ENCODE measurements at regions not wholly inside any gene's neighbourhood (a gene's known extent, or its start where the extent isn't known, plus 50 kb on each side); places are given as distances from the start of the nearest gene placed in this dataset.

- POLR2A ChIA-PET = no interaction called here
- peaks cover 0 to 7% (median 0%) of the 10 kb centered on the region in 5 donors for H3K27me3 Mint-ChIP-seq
- no peak for ATAC-seq
- no peak overlapping the region for H3K27ac Mint-ChIP-seq
- peaks cover 0 to 9% (median 0%) of the 10 kb centered on the region in 9 donors for H3K9me3 Mint-ChIP-seq
- no peaks in the 10 kb centered on the region for H3K36me3 Mint-ChIP-seq
- H3K4me3 Mint-ChIP-seq = no peak overlapping the region
- H3K4me1 Mint-ChIP-seq = no peaks in the 10 kb centered on the region
- DNase-seq = no peak
Observed at GRCh38 chr5:2996248-2996647, 244.8 kb upstream of the IRX2 start.

- no peak overlapping the region for H3K27ac Mint-ChIP-seq
- no peaks in the 10 kb centered on the region for H3K36me3 Mint-ChIP-seq
- ATAC-seq (no peak), DNase-seq (no peak)
- POLR2A ChIA-PET = no interaction called here
- no peaks in the 10 kb centered on the region for H3K4me1 Mint-ChIP-seq
- no peak overlapping the region for H3K4me3 Mint-ChIP-seq
- peaks cover 0 to 9% (median 0%) of the 10 kb centered on the region in 9 donors for H3K9me3 Mint-ChIP-seq
- peaks cover 0 to 7% (median 0%) of the 10 kb centered on the region in 5 donors for H3K27me3 Mint-ChIP-seq
Observed at GRCh38 chr5:2995667-2996066, 244.2 kb upstream of the IRX2 start.

GRCh38 chr5:2995035-2995434 is 243.6 kb upstream of the IRX2 start:
- POLR2A ChIA-PET = no interaction called here
- DNase-seq (no peak), ATAC-seq (no peak)
- H3K4me3 Mint-ChIP-seq = no peak overlapping the region
- peaks cover 0 to 9% (median 0%) of the 10 kb centered on the region in 5 donors for H3K27me3 Mint-ChIP-seq
- H3K36me3 Mint-ChIP-seq = no peaks in the 10 kb centered on the region
- no peaks in the 10 kb centered on the region for H3K4me1 Mint-ChIP-seq
- no peak overlapping the region for H3K27ac Mint-ChIP-seq
- H3K9me3 Mint-ChIP-seq = peaks cover 0 to 9% (median 3%) of the 10 kb centered on the region in 9 donors

DNA sequence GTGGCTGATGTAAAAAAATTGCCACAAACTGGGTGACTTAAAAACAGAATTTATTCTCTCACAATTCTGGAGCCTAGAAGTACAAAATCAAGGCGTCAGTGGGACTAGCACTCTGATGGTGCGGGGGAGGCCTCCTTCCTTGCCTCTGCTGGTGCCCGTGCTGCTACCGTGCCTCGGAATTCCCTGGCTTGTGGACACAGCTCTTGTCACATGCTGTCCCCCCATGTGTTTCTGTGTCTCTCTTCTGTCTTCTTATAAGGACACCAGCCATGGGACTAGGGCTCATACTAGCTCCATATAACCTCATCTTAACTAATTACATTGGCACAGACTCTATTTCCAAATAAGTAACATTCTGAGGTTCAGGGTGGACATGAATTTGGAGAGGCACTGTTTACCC is 242.3 kb upstream of the IRX2 start:
- H3K27ac Mint-ChIP-seq = no peak overlapping the region
- DNase-seq (no peak), ATAC-seq (no peak)
- H3K27me3 Mint-ChIP-seq = peaks cover 0 to 11% (median 0%) of the 10 kb centered on the region in 5 donors
- H3K4me1 Mint-ChIP-seq = no peaks in the 10 kb centered on the region
- POLR2A ChIA-PET = no interaction called here
- peaks cover 0 to 9% (median 0%) of the 10 kb centered on the region in 9 donors for H3K9me3 Mint-ChIP-seq
- H3K36me3 Mint-ChIP-seq = no peaks in the 10 kb centered on the region
- no peak overlapping the region for H3K4me3 Mint-ChIP-seq

- POLR2A ChIA-PET = no interaction called here
- no peak for ATAC-seq
- Mint-ChIP-seq H3K4me1 (no peaks in the 10 kb centered on the region), H3K4me3 (no peak overlapping the region), H3K27ac (no peak overlapping the region), H3K27me3 (peaks cover 0 to 6% (median 0%) of the 10 kb centered on the region in 5 donors), H3K9me3 (peaks cover 0 to 9% (median 0%) of the 10 kb centered on the region in 9 donors), H3K36me3 (no peaks in the 10 kb centered on the region)
- no peak for DNase-seq
Observed at GRCh38 chr5:2993301-2993700, 241.8 kb upstream of the IRX2 start.

GRCh38 chr5:2992806-2993205 is 241.3 kb upstream of the IRX2 start:
- no peaks in the 10 kb centered on the region for H3K4me1 Mint-ChIP-seq
- no peak overlapping the region for H3K27ac Mint-ChIP-seq
- no peaks in the 10 kb centered on the region for H3K36me3 Mint-ChIP-seq
- peaks cover 0 to 9% (median 0%) of the 10 kb centered on the region in 9 donors for H3K9me3 Mint-ChIP-seq
- DNase-seq = no peak
- peaks cover 0 to 5% (median 0%) of the 10 kb centered on the region in 5 donors for H3K27me3 Mint-ChIP-seq
- H3K4me3 Mint-ChIP-seq = no peak overlapping the region
- POLR2A ChIA-PET = no interaction called here
- no peak for ATAC-seq

DNA sequence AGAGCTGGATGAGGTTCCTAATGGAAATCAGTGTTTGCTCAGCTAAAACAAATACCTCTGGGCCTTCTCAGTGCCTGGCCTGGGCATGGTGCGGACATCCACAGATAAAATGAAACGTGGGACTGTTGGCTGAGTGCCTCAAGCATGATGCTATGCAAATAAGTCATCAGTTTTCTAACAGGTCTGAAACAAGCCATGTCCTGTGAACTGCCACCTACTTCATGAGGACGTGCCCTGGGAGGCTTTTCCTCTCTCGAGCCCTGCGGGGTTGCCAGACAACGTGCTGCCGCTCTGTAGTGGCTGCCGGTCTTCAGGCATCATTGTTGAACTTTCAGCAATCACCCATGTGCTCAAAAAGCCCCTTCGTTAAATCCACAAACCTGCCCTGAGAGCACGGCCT is 240.4 kb upstream of the IRX2 start:
- no peak for ATAC-seq
- no peak overlapping the region for H3K4me3 Mint-ChIP-seq
- POLR2A ChIA-PET = no interaction called here
- no peak overlapping the region for H3K27ac Mint-ChIP-seq
- H3K9me3 Mint-ChIP-seq = peaks cover 0 to 13% (median 0%) of the 10 kb centered on the region in 9 donors
- DNase-seq = no peak
- H3K36me3 Mint-ChIP-seq = no peaks in the 10 kb centered on the region
- peaks cover 0 to 5% (median 0%) of the 10 kb centered on the region in 5 donors for H3K27me3 Mint-ChIP-seq
- no peaks in the 10 kb centered on the region for H3K4me1 Mint-ChIP-seq

- Mint-ChIP-seq H3K27me3 (peaks cover 0 to 5% (median 0%) of the 10 kb centered on the region in 5 donors), H3K36me3 (no peaks in the 10 kb centered on the region), H3K27ac (no peak overlapping the region), H3K9me3 (peaks cover 0 to 19% (median 0%) of the 10 kb centered on the region in 9 donors), H3K4me3 (no peak overlapping the region), H3K4me1 (no peaks in the 10 kb centered on the region)
- no peak for DNase-seq
- POLR2A ChIA-PET = no interaction called here
- ATAC-seq = no peak
Observed at GRCh38 chr5:2989517-2989916, 238.0 kb upstream of the IRX2 start.

- peaks cover 0 to 18% (median 0%) of the 10 kb centered on the region in 9 donors for H3K9me3 Mint-ChIP-seq
- ATAC-seq (no peak), DNase-seq (no peak)
- H3K4me1 Mint-ChIP-seq = no peaks in the 10 kb centered on the region
- POLR2A ChIA-PET = no interaction called here
- H3K36me3 Mint-ChIP-seq = no peaks in the 10 kb centered on the region
- peaks cover 0 to 8% (median 0%) of the 10 kb centered on the region in 5 donors for H3K27me3 Mint-ChIP-seq
- no peak overlapping the region for H3K27ac Mint-ChIP-seq
- H3K4me3 Mint-ChIP-seq = no peak overlapping the region
Observed at GRCh38 chr5:2986301-2986700, 234.8 kb upstream of the IRX2 start.

DNA sequence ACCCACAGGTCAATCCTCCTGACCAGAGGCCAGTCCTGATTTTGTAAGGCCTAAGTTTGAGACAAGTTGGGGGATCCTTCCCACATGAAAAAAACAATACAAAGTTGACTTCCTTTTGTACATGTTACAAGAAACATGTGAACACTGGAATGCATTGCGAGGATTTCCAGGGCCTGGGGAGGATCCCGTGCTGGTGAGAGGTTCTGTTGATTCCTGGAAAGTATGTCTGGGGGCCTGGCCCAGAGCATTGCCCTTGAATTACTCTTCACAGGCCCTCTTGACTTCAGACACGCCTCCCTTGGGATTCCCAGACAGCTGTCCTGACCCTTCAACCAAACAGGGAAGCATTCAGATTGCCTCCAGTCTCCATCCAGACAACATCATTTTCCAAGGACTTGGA is 234.2 kb upstream of the IRX2 start:
- ATAC-seq (no peak), DNase-seq (no peak)
- Mint-ChIP-seq H3K9me3 (peaks cover 0 to 18% (median 0%) of the 10 kb centered on the region in 9 donors), H3K36me3 (no peaks in the 10 kb centered on the region), H3K4me3 (no peak overlapping the region), H3K27ac (no peak overlapping the region), H3K27me3 (peaks cover 0 to 8% (median 0%) of the 10 kb centered on the region in 5 donors), H3K4me1 (no peaks in the 10 kb centered on the region)
- POLR2A ChIA-PET = no interaction called here

DNA sequence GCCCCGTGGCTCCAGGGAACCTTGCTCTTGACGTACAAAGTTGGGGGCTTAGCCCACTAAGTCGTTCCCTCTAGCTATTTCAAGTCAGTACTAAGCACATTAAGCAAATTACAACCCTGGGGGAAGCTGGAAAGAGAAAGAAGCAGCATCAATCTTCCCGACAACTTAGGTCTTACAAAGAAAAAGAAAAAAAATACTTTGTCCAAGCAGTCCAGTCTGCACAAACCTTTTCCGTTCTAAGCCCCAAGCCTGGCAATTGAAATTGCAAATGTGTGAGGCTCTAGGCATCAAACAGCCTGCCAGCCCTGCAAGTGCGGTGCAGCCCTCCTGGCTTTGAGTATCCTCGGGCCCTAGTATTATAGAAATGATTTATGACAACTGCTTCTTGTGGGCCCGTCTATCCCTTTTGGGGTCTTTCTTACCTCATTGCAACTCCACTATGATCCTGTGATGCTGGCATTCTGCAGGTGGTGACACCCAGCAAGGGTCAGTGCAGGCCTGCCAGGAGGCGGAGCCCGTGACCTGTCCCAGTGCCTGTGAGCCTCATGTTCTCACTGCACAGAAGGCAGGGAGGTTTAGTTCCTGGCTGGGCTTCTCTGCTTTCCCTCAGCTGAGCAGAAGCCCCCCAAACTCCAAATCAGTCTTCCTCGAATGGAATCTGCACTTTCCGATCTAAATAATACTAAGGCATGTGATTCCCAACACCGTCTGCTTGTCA is 232.3 kb upstream of the IRX2 start:
- H3K4me1 Mint-ChIP-seq = no peaks in the 10 kb centered on the region
- peaks cover 0 to 3% (median 0%) of the 10 kb centered on the region in 5 donors for H3K27me3 Mint-ChIP-seq
- no peak for ATAC-seq
- POLR2A ChIA-PET = no interaction called here
- H3K9me3 Mint-ChIP-seq = peaks cover 0 to 18% (median under 1%) of the 10 kb centered on the region in 9 donors
- H3K36me3 Mint-ChIP-seq = no peaks in the 10 kb centered on the region
- H3K27ac Mint-ChIP-seq = no peak overlapping the region
- no peak for DNase-seq
- no peak overlapping the region for H3K4me3 Mint-ChIP-seq

GRCh38 chr5:2981652-2982051 is 230.2 kb upstream of the IRX2 start:
- POLR2A ChIA-PET = no interaction called here
- no peaks in the 10 kb centered on the region for H3K4me1 Mint-ChIP-seq
- peaks cover 0 to under 1% (median 0%) of the 10 kb centered on the region in 3 donors for H3K36me3 Mint-ChIP-seq
- no peak overlapping the region for H3K4me3 Mint-ChIP-seq
- H3K27ac Mint-ChIP-seq = no peak overlapping the region
- H3K9me3 Mint-ChIP-seq = peaks cover 0 to 25% (median 4%) of the 10 kb centered on the region in 9 donors
- DNase-seq (no peak), ATAC-seq (no peak)
- peaks cover 0 to 3% (median 0%) of the 10 kb centered on the region in 5 donors for H3K27me3 Mint-ChIP-seq

DNA sequence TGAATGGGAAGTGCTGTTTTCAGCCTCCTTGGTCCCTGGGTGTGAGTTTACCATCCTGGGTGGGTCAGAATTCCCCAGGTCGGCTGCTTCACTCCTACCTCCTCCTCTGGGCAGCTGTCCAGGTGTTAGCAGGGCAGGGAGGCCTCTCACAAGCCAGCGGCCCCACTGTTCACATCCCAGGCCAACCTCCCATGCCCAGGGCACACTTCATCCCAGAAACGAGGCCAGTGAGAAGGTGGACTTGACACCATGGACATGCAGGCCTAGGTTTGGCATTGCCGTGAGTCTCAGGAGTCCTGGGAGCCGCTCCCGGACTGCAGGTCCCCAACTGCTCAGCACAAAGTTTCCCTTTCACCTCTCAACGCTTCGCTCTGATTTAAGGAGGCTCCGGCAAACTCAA is 229.6 kb upstream of the IRX2 start:
- ATAC-seq (no peak), DNase-seq (no peak)
- Mint-ChIP-seq H3K4me3 (no peak overlapping the region), H3K27ac (no peak overlapping the region), H3K36me3 (peaks cover 0 to 6% (median 0%) of the 10 kb centered on the region in 3 donors), H3K4me1 (no peaks in the 10 kb centered on the region), H3K27me3 (peaks cover 0 to 3% (median 0%) of the 10 kb centered on the region in 5 donors), H3K9me3 (peaks cover 0 to 28% (median 8%) of the 10 kb centered on the region in 9 donors)
- POLR2A ChIA-PET = no interaction called here

DNA sequence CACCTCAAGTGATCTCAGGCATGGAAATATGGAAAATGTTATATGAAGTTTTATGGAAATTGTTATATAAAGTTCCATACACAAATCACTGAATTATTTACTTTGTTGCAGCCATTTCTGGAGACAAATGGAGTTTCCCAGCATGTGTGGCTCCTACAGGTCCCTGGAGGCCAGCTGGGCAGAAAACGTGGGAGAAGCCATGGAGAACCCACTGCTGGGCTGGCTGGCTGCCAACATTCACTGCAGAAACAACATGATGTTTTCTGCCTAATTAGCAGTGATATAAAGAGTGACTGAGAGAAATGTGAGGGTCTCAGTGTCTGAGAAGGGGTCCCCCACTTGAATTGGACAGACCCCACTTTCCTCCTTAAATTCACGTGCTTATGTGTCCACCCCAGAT is 208.8 kb upstream of the IRX2 start:
- Mint-ChIP-seq H3K4me3 (no peak overlapping the region), H3K27me3 (peaks cover 0 to 2% (median 0%) of the 10 kb centered on the region in 5 donors), H3K36me3 (peaks cover 0 to 6% (median 0%) of the 10 kb centered on the region in 3 donors), H3K4me1 (no peaks in the 10 kb centered on the region), H3K27ac (no peak overlapping the region), H3K9me3 (peaks cover 8 to 39% (median 24%) of the 10 kb centered on the region in 9 donors)
- no peak for ATAC-seq
- POLR2A ChIA-PET = no interaction called here
- no peak for DNase-seq

Data from naive thymus-derived CD8-positive, alpha-beta T cell (primary cell).